Endothelial cell of umbilical vein (primary cell): ENCODE measurements at regions not wholly inside any gene's neighbourhood (a gene's known extent, or its start where the extent isn't known, plus 50 kb on each side); places are given as distances from the start of the nearest gene placed in this dataset.
"Not testable (repeated sequence)": the region's sequence is repeated elsewhere in the genome, so short reads cannot be mapped to it uniquely, and the experiment has no call there.

Experiments
- BruUV-seq: library from RNA; stranded (reverse); fragments of 400-500 nt; replicated peaks from 2 replicates; lab custom pipeline; 2021; lab: Mats Ljungman, UMichigan
- CTCF ChIA-PET: fragments of 300-600, 350-600 bp; sonication (Branson Sonifier 250); formaldehyde crosslinking; loops from one replicate; lab custom pipeline; 2021; ENCODE audit warnings: antibody characterized with exemption, inconsistent platforms; lab: Charles Lee
- POLR2A ChIA-PET: fragments of 300-600, 350-600 bp; sonication (Branson Sonifier 250); formaldehyde crosslinking; loops from one replicate; lab custom pipeline; 2021; ENCODE audit warnings: antibody characterized with exemption, inconsistent platforms; lab: Charles Lee
- DNase-seq: peaks from one replicate; pipeline ENCODE4 v3.0.0-alpha.2; 2011; ENCODE audit warnings: low read depth, low spot score
- FAIRE-seq: peaks from 2 replicates; lab custom pipeline; 2011; peaks lifted over from hg19 to GRCh38; lab: Jason Lieb, UNC
- H2AFZ ChIP-seq: 2 replicates; pipeline ENCODE4 v1.6.0; 2012; ENCODE audit warnings: low read depth, low read length, control low read depth, inconsistent platforms
- H3K27ac ChIP-seq: 2 replicates; pipeline ENCODE4 v1.5.1; 2011; ENCODE audit warnings: low read depth, mild to moderate bottlenecking, control low read depth, low read length, moderate library complexity; ENCODE audit not compliant: insufficient read depth
- H3K27me3 ChIP-seq, 2 experiments: 2 replicates each; pipeline versions ENCODE4 v1.6.0 to v1.6.1; 2011; ENCODE audit warnings: low read length in 2 of 2, mixed read lengths in 1 of 2; ENCODE audit not compliant: control insufficient read depth in 2 of 2, insufficient read depth in 2 of 2
- H3K36me3 ChIP-seq, 2 experiments: 2 replicates in 1 of 2; 3 replicates in 1 of 2; pipeline ENCODE4 v1.5.1; 2011; ENCODE audit warnings: low read length in 2 of 2, mild to moderate bottlenecking in 1 of 2, moderate library complexity in 1 of 2; ENCODE audit not compliant: control insufficient read depth in 2 of 2, insufficient read depth in 2 of 2; ENCODE audit errors: extremely low read depth in 1 of 2
- H3K4me1 ChIP-seq: 3 replicates; pipeline ENCODE4 v1.5.1; 2011; ENCODE audit warnings: mild to moderate bottlenecking, low read length; ENCODE audit not compliant: control insufficient read depth, insufficient read depth; ENCODE audit errors: extremely low read depth
- H3K4me2 ChIP-seq: 2 replicates; pipeline ENCODE4 v1.6.1; 2011; ENCODE audit warnings: low read length, control low read depth, mixed read lengths; ENCODE audit not compliant: insufficient read depth
- H3K4me3 ChIP-seq, 3 experiments: fragments of 200-600 bp in 1 of 3; sonication (generic), shearing (Covaris generic) in 1 of 3; replicated peaks in 1 of 3; 2 replicates each; pipeline ENCODE4 v1.5.1; 2011 to 2016; ENCODE audit warnings: control low read depth in 3 of 3, low read length in 3 of 3, mild to moderate bottlenecking in 2 of 3, inconsistent platforms in 1 of 3, low read depth in 1 of 3, moderate library complexity in 1 of 3; ENCODE audit not compliant: insufficient read depth in 1 of 3
- H3K79me2 ChIP-seq: 2 replicates; pipeline ENCODE4 v1.6.0; 2012; ENCODE audit warnings: low read length, inconsistent platforms; ENCODE audit not compliant: control insufficient read depth, insufficient read depth
- H3K9ac ChIP-seq: replicated peaks from 2 replicates; pipeline ENCODE3; 2011; ENCODE audit warnings: low read length, control low read depth; ENCODE audit not compliant: insufficient read depth; ENCODE audit errors: extremely low read depth
- H3K9me1 ChIP-seq: replicated peaks from 3 replicates; pipeline ENCODE4 v1.6.0; 2011; ENCODE audit warnings: mild to moderate bottlenecking, low read length; ENCODE audit not compliant: control insufficient read depth, insufficient read depth; ENCODE audit errors: extremely low read depth
- H3K9me3 ChIP-seq: replicated peaks from 2 replicates; pipeline ENCODE4 v1.5.1; 2012; ENCODE audit warnings: low read length, inconsistent platforms; ENCODE audit not compliant: control insufficient read depth, insufficient read depth
- H4K20me1 ChIP-seq: replicated peaks from 2 replicates; pipeline ENCODE3; 2011; ENCODE audit warnings: mild to moderate bottlenecking, low read length; ENCODE audit not compliant: control insufficient read depth, insufficient read depth; ENCODE audit errors: extremely low read depth
- FOS ChIP-seq: IDR thresholded peaks from 2 replicates; pipeline ENCODE4 v1.6.1; 2011; ENCODE audit warnings: mild to moderate bottlenecking, low read length, moderate library complexity, borderline replicate concordance; ENCODE audit not compliant: insufficient read depth
- GATA2 ChIP-seq: IDR thresholded peaks from 2 replicates; pipeline ENCODE4 v1.7.0; 2011; ENCODE audit warnings: low read depth, mild to moderate bottlenecking, moderate library complexity, mixed read lengths, low read length; ENCODE audit not compliant: insufficient read length, insufficient read depth
- POLR2A ChIP-seq: IDR thresholded peaks from 2 replicates; pipeline ENCODE4 v1.6.1; 2012; ENCODE audit warnings: low read depth, mild to moderate bottlenecking, control low read depth, low read length
- dilution Hi-C: fragments of 300-500 bp; cut with MboI; formaldehyde crosslinking; loops from one replicate; pipeline ENCODE4 v1.15.0; 2019; ENCODE audit warnings: low sequenced_read_pairs; ENCODE audit not compliant: extremely low pct_ligation_motif_present
- intact Hi-C: fragments of 100-400 bp; cut with micrococcal nuclease; formaldehyde crosslinking; loops from one replicate; pipeline ENCODE4 v1.10.0; 2022
- TF ChIP-seq, protein P1 (sequence below), 2 donors: IDR thresholded peaks; 1 replicate in 1 of 2; 2 replicates in 1 of 2; pipeline ENCODE4 v1.5.1; 2011; ENCODE audit warnings: low read length in 2 of 2, mild to moderate bottlenecking in 2 of 2, moderate library complexity in 2 of 2, control low read depth in 1 of 2, inconsistent platforms in 1 of 2, low read depth in 1 of 2; ENCODE audit not compliant: insufficient read depth in 1 of 2; ENCODE audit errors: extremely low read depth in 1 of 2
- TF ChIP-seq, protein P2 (sequence below): IDR thresholded peaks from 2 replicates; pipeline ENCODE4 v1.6.1; 2011; ENCODE audit not compliant: insufficient read depth, insufficient read length

DNA sequence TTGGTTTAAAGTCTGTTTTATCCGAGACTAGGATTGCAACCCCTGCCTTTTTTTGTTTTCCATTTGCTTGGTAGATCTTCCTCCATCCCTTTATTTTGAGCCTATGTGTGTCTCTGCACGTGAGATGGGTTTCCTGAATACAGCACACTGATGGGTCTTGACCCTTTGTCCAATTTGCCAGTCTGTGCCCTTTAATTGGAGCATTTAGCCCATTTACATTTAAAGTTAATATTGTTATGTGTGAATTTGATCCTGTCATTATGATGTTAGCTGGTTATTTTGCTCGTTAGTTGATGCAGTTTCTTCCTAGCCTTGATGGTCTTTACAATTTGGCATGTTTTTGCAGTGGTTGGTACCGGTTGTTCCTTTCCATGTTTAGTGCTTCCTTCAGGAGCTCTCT lies 70.8 kb upstream of the CTNNA1 start:
- POLR2A ChIA-PET, H3K9ac ChIP-seq, H3K36me3 ChIP-seq, H3K9me3 ChIP-seq, H3K9me1 ChIP-seq, H3K4me2 ChIP-seq, H3K27ac ChIP-seq, H3K4me3 ChIP-seq, BruUV-seq, H3K79me2 ChIP-seq, H2AFZ ChIP-seq, DNase-seq, H4K20me1 ChIP-seq, H3K4me1 ChIP-seq, dilution Hi-C loops, CTCF ChIA-PET, intact Hi-C loops, H3K27me3 ChIP-seq, FAIRE-seq: not testable (repeated sequence)

DNA sequence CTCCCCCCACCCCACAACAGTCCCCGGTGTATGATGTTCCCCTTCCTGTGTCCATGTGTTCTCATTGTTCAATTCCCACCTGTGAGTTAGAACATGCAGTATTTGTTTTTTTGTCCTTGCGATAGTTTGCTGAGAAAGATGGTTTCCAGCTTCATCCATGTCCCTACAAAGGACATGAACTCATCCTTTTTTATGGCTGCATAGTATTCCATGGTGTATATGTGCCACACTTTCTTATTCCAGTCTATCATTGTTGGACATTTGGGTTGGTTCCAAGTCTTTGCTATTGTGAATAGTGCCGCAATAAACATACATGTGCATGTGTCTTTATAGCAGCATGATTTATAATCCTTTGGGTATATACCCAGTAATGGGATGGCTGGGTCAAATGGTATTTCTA lies 74.4 kb upstream of the CTNNA1 start:
- H3K4me3 ChIP-seq, DNase-seq, H2AFZ ChIP-seq, H3K9ac ChIP-seq, BruUV-seq, H4K20me1 ChIP-seq, CTCF ChIA-PET, H3K9me3 ChIP-seq, H3K4me2 ChIP-seq, dilution Hi-C loops, H3K27me3 ChIP-seq, FAIRE-seq, H3K79me2 ChIP-seq, H3K9me1 ChIP-seq, H3K4me1 ChIP-seq, H3K36me3 ChIP-seq, POLR2A ChIA-PET, H3K27ac ChIP-seq, intact Hi-C loops: not testable (repeated sequence)

DNA sequence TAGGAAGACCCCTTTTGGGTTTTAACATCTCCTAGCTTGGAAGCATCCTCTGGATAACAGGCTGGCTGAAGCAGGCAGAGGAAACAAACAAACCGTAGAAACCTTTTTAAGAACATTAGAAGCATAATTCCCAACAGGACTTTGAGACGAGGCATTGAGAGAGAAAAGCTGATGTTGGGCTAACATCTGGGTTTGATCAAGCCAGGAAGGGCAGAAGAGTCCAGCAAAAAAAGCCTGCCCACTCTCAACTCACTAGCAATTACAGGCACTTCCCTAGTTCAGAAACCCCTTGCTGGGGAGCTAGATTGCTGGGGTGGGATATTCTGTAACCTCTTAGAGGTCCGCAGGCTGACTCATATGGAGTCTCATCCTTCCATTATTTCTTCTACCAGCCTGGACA lies 75.4 kb upstream of the CTNNA1 start:
- no peaks in the 10 kb centered on the region for H3K9me1 ChIP-seq
- dilution Hi-C loops (no loop called here), intact Hi-C loops (no loop called here)
- no peaks in the 10 kb centered on the region for H3K9me3 ChIP-seq
- TF ChIP-seq, protein P1, sequence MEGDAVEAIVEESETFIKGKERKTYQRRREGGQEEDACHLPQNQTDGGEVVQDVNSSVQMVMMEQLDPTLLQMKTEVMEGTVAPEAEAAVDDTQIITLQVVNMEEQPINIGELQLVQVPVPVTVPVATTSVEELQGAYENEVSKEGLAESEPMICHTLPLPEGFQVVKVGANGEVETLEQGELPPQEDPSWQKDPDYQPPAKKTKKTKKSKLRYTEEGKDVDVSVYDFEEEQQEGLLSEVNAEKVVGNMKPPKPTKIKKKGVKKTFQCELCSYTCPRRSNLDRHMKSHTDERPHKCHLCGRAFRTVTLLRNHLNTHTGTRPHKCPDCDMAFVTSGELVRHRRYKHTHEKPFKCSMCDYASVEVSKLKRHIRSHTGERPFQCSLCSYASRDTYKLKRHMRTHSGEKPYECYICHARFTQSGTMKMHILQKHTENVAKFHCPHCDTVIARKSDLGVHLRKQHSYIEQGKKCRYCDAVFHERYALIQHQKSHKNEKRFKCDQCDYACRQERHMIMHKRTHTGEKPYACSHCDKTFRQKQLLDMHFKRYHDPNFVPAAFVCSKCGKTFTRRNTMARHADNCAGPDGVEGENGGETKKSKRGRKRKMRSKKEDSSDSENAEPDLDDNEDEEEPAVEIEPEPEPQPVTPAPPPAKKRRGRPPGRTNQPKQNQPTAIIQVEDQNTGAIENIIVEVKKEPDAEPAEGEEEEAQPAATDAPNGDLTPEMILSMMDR (IDR thresholded peaks at IDR 0.05; ENCODE audit: extremely low read depth in 1 of 2, insufficient read depth in 1 of 2, low read depth in 1 of 2, low read length in 2 of 2): no peak
- TF ChIP-seq, protein P2, sequence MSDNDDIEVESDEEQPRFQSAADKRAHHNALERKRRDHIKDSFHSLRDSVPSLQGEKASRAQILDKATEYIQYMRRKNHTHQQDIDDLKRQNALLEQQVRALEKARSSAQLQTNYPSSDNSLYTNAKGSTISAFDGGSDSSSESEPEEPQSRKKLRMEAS: no peak
- TF ChIP-seq GATA2: no peak
- no peak for TF ChIP-seq POLR2A
- TF ChIP-seq FOS: no peak
- DNase-seq (no peak), FAIRE-seq (no peak)
- H4K20me1 ChIP-seq: no peaks in the 10 kb centered on the region
- no TSS peak for BruUV-seq
- H3K4me2 ChIP-seq: no peak overlapping the region
- no peak overlapping the region for H3K4me3 ChIP-seq
- H2AFZ ChIP-seq: no peak overlapping the region
- peaks cover 0 to 1% of the 10 kb centered on the region in 2 experiments for H3K27me3 ChIP-seq
- H3K9ac ChIP-seq: no peak overlapping the region
- H3K79me2 ChIP-seq: no peaks in the 10 kb centered on the region
- H3K27ac ChIP-seq: no peak overlapping the region
- H3K36me3 ChIP-seq: no peaks in the 10 kb centered on the region
- CTCF ChIA-PET: interaction anchor here (0.6 kb wide), 1 partner anchor 215 kb away, joined by 3 read pairs; no protein-coding TSS in a partner anchor
- no peaks in the 10 kb centered on the region for H3K4me1 ChIP-seq
- POLR2A ChIA-PET: no interaction called here
